HG03159 (cell line): ENCODE measurements at regions not wholly inside any gene's neighbourhood (a gene's known extent, or its start where the extent isn't known, plus 50 kb on each side); places are given as distances from the start of the nearest gene placed in this dataset.

Experiments used
- ATAC-seq: cut with Tn5 transposase; IDR thresholded peaks from one replicate; pipeline ENCODE4 v1.9.1; 2021; ENCODE audit warnings: mild to moderate bottlenecking, moderate library complexity; ENCODE audit not compliant: unreplicated experiment

GRCh38 chr5:103354446-103354845 is 95.9 kb downstream of the MACIR start:
- ATAC-seq: no peak

GRCh38 chr5:103353581-103353980 is 95.0 kb downstream of the MACIR start:
- ATAC-seq: no peak

- ATAC-seq: no peak
These were observed 89.3 kb downstream of the MACIR start for GRCh38 chr5:103347716-103348423.

GRCh38 chr5:103346162-103346748 is 87.7 kb downstream of the MACIR start:
- ATAC-seq: no peak

- no peak for ATAC-seq
These were observed 86.9 kb downstream of the MACIR start for GRCh38 chr5:103345461-103345860.

- ATAC-seq: peak; percentile 99
These were observed 82.3 kb downstream of the MACIR start for GRCh38 chr5:103340717-103341388.

- no peak for ATAC-seq
These were observed 81.6 kb downstream of the MACIR start for GRCh38 chr5:103340132-103340531.

- ATAC-seq: no peak
These were observed 78.4 kb downstream of the MACIR start for GRCh38 chr5:103336941-103337340.

GRCh38 chr5:103333376-103333775 is 74.8 kb downstream of the MACIR start:
- no peak for ATAC-seq

GRCh38 chr5:103330875-103331274 is 72.3 kb downstream of the MACIR start:
- ATAC-seq: no peak
